ENCODE measurements at regions not wholly inside any gene's neighbourhood (a gene's known extent, or its start where the extent isn't known, plus 50 kb on each side); places are given as distances from the start of the nearest gene placed in this dataset.

DNA sequence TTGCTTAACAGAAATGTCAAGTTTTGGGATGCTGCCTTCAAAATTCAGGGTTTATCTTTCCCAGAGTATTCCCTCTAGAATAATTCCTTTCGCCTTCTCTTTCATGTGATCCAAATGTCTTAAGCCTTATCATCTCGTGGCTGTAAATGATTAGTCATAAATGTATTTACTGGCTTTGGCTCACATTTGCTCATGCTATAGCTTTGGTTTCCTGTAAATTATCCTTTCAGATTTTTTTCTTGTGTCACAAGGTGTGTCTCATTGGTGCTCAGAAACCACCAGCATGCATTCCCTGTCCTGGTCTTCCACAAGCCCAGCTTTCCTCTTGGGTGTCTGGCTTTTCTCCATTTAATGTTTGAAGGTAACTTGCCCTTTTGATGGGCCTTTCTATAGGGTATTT lies 692.7 kb upstream of the ALCAM start:
- TF ChIP-seq EP300 (conservative IDR thresholded peaks at IDR 0.05; ENCODE audit: poor library complexity, severe bottlenecking) (no peak), RAD21 (conservative IDR thresholded peaks at IDR 0.05) (no peak), POLR2AphosphoS5 (IDR thresholded peaks at IDR 0.05) (no peak)
- TF ChIP-seq, protein P1, sequence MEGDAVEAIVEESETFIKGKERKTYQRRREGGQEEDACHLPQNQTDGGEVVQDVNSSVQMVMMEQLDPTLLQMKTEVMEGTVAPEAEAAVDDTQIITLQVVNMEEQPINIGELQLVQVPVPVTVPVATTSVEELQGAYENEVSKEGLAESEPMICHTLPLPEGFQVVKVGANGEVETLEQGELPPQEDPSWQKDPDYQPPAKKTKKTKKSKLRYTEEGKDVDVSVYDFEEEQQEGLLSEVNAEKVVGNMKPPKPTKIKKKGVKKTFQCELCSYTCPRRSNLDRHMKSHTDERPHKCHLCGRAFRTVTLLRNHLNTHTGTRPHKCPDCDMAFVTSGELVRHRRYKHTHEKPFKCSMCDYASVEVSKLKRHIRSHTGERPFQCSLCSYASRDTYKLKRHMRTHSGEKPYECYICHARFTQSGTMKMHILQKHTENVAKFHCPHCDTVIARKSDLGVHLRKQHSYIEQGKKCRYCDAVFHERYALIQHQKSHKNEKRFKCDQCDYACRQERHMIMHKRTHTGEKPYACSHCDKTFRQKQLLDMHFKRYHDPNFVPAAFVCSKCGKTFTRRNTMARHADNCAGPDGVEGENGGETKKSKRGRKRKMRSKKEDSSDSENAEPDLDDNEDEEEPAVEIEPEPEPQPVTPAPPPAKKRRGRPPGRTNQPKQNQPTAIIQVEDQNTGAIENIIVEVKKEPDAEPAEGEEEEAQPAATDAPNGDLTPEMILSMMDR (IDR thresholded peaks at IDR 0.05; ENCODE audit: poor library complexity, severe bottlenecking): no peak
